ENCODE measurements at regions not wholly inside any gene's neighbourhood (a gene's known extent, or its start where the extent isn't known, plus 50 kb on each side); places are given as distances from the start of the nearest gene placed in this dataset.

GRCh38 chr1:81443288-81443687, 357.4 kb upstream of the ADGRL2 start:
- Histone ChIP-seq H3K27me3 (ENCODE audit: control insufficient read depth, insufficient read depth, low read length) (no peaks in the 10 kb centered on the region), H3K9ac (ENCODE audit: low read depth, low read length) (no peak overlapping the region), H3K27ac (ENCODE audit: low read depth, low read length) (no peak overlapping the region), H3K36me3 (ENCODE audit: control insufficient read depth, insufficient read depth, low read length) (no peaks in the 10 kb centered on the region), H3K4me1 (ENCODE audit: control insufficient read depth, insufficient read depth, low read length) (no peaks in the 10 kb centered on the region), H3K4me3 (ENCODE audit: low read depth, low read length) (no peak overlapping the region), H3K9me3 (ENCODE audit: control insufficient read depth, insufficient read depth, low read length) (0 out of 2 replicates have a peak, but pooled peaks cover 6% of the 10 kb centered on the region)

DNA sequence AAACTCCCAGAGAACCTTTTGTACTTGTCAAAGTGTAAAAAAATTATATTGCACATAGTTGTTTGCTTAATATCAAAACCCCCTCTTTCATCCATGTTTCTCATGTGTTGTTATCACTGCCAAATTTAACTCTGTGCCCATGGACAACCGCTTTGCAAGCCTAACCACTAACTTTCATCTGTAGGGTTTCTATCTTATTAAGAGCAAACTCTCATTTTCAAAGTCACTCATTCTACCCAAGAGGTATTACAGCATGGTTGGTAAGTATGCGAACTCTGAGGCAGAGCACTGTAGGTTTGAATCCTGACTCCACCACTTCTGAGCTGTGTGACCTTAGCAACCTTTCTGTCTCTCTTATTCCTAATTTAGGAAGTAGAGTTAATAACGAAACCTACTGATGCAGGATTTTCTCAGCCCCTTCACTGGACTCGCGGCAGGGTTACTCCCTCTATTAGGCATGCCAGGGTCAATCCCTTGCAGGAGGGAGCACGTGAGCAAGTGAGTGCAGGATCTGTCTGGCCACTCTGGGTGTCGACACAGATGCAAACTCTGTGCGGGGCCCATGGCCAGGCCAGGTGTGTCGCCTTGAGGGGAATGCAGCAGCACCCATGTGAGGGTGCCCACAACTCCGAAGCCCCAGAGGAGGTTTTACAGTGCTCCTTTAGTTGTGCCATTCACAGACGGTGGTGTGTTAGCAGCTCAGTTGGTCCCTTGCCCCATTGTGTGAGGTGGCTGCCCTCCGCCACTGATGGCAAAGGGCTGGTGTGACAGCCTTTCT, 361.5 kb upstream of the ADGRL2 start:
- Histone ChIP-seq H3K9ac (ENCODE audit: low read depth, low read length) (no peak overlapping the region), H3K9me3 (ENCODE audit: control insufficient read depth, insufficient read depth, low read length) (0 out of 2 replicates have a peak, but pooled peaks cover 6% of the 10 kb centered on the region), H3K4me1 (ENCODE audit: control insufficient read depth, insufficient read depth, low read length) (0 out of 2 replicates have a peak, but pooled peaks cover 2% of the 10 kb centered on the region), H3K36me3 (ENCODE audit: control insufficient read depth, insufficient read depth, low read length) (no peaks in the 10 kb centered on the region), H3K27ac (ENCODE audit: low read depth, low read length) (no peak overlapping the region), H3K4me3 (ENCODE audit: low read depth, low read length) (no peak overlapping the region), H3K27me3 (ENCODE audit: control insufficient read depth, insufficient read depth, low read length) (no peaks in the 10 kb centered on the region)

DNA sequence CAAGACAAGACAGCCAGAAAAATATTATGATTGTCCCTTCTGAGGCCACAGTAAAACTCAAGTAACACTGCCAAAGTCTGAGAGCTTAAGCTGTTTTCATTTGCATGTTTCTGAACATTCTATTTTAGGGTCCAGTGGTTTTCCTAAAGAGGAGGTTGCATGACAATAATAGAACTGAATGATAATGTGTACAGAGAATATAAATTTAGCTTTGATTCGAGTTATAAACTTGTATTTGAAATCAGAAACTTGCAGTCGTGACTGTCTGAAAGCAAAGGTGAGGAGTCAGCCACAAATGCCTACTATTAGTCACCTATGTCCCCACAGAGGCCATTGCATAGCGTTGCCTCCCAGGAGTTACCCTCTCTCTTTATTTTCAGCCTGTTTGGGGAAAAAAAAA, 363.1 kb upstream of the ADGRL2 start:
- peaks cover 14% of the 10 kb centered on the region for H3K4me1 ChIP-seq (ENCODE audit: control insufficient read depth, insufficient read depth, low read length)
- no peak overlapping the region for H3K9ac ChIP-seq (ENCODE audit: low read depth, low read length)
- H3K27me3 ChIP-seq (ENCODE audit: control insufficient read depth, insufficient read depth, low read length): no peaks in the 10 kb centered on the region
- no peak overlapping the region for H3K4me3 ChIP-seq (ENCODE audit: low read depth, low read length)
- 0 out of 2 replicates have a peak, but pooled peaks cover 6% of the 10 kb centered on the region for H3K9me3 ChIP-seq (ENCODE audit: control insufficient read depth, insufficient read depth, low read length)
- no peaks in the 10 kb centered on the region for H3K36me3 ChIP-seq (ENCODE audit: control insufficient read depth, insufficient read depth, low read length)
- H3K27ac ChIP-seq (ENCODE audit: low read depth, low read length): no peak overlapping the region

- H3K4me1 ChIP-seq (ENCODE audit: control insufficient read depth, insufficient read depth, low read length): peaks cover 18% of the 10 kb centered on the region
- no peaks in the 10 kb centered on the region for H3K36me3 ChIP-seq (ENCODE audit: control insufficient read depth, insufficient read depth, low read length)
- H3K9ac ChIP-seq (ENCODE audit: low read depth, low read length): no peak overlapping the region
- no peak overlapping the region for H3K27ac ChIP-seq (ENCODE audit: low read depth, low read length)
- H3K27me3 ChIP-seq (ENCODE audit: control insufficient read depth, insufficient read depth, low read length): no peaks in the 10 kb centered on the region
- 0 out of 2 replicates have a peak, but pooled peaks cover 6% of the 10 kb centered on the region for H3K9me3 ChIP-seq (ENCODE audit: control insufficient read depth, insufficient read depth, low read length)
- no peak overlapping the region for H3K4me3 ChIP-seq (ENCODE audit: low read depth, low read length)
Observed at GRCh38 chr1:81437213-81437612, 363.5 kb upstream of the ADGRL2 start.

DNA sequence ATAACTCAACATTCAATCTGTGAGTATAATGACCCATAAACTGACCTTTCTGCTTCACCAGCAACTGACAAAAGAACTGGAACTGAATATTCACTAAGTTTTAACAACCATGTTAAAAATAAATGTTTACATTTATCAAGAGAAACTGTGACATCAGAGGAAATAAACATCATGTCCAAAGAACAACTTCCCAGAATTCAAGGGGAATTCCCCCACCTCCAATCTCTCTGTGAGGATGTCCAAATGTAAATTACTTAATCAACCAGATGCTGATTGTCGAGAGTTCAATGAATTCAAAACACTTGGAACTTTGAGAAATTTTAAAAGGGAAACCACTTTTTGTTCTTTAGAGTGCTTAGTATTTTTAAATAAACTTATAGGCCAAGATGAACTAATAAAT, 365.6 kb upstream of the ADGRL2 start:
- no peaks in the 10 kb centered on the region for H3K36me3 ChIP-seq (ENCODE audit: control insufficient read depth, insufficient read depth, low read length)
- no peak overlapping the region for H3K9ac ChIP-seq (ENCODE audit: low read depth, low read length)
- 0 out of 2 replicates have a peak, but pooled peaks cover 6% of the 10 kb centered on the region for H3K9me3 ChIP-seq (ENCODE audit: control insufficient read depth, insufficient read depth, low read length)
- peaks cover 38% of the 10 kb centered on the region for H3K4me1 ChIP-seq (ENCODE audit: control insufficient read depth, insufficient read depth, low read length)
- H3K4me3 ChIP-seq (ENCODE audit: low read depth, low read length): no peak overlapping the region
- H3K27ac ChIP-seq (ENCODE audit: low read depth, low read length): no peak overlapping the region
- no peaks in the 10 kb centered on the region for H3K27me3 ChIP-seq (ENCODE audit: control insufficient read depth, insufficient read depth, low read length)

GRCh38 chr1:81433676-81434075, 367.1 kb upstream of the ADGRL2 start:
- Histone ChIP-seq H3K9me3 (ENCODE audit: control insufficient read depth, insufficient read depth, low read length) (no peaks in the 10 kb centered on the region), H3K36me3 (ENCODE audit: control insufficient read depth, insufficient read depth, low read length) (no peaks in the 10 kb centered on the region), H3K27ac (ENCODE audit: low read depth, low read length) (no peak overlapping the region), H3K4me3 (ENCODE audit: low read depth, low read length) (no peak overlapping the region), H3K27me3 (ENCODE audit: control insufficient read depth, insufficient read depth, low read length) (no peaks in the 10 kb centered on the region), H3K9ac (ENCODE audit: low read depth, low read length) (no peak overlapping the region), H3K4me1 (ENCODE audit: control insufficient read depth, insufficient read depth, low read length) (peaks cover 47% of the 10 kb centered on the region)

DNA sequence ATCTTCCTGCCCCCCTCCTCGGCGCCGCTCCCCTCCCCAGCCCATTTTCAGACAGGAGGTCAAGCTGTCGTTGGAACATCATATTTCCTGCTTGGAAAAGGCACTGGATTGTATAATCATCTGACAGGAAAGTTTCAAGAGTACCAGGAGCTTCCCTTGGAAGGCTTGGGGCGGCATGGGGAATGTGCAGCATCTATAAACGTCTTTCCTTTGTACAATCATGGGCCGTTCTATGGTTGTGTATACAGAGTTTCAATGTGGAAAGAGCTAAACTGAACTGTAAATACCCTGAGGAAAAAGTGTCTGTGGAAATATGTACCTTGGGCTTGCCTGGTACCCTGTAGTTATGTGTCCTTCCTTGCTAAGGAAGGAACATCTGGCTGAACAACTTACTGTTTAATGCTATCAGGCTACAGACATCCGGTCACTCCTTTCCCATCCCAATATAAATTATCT, 368.1 kb upstream of the ADGRL2 start:
- peaks cover 47% of the 10 kb centered on the region for H3K4me1 ChIP-seq (ENCODE audit: control insufficient read depth, insufficient read depth, low read length)
- H3K27me3 ChIP-seq (ENCODE audit: control insufficient read depth, insufficient read depth, low read length): no peaks in the 10 kb centered on the region
- H3K9ac ChIP-seq (ENCODE audit: low read depth, low read length): no peak overlapping the region
- peak overlapping the region; percentile 90 for H3K27ac ChIP-seq (ENCODE audit: low read depth, low read length)
- no peaks in the 10 kb centered on the region for H3K9me3 ChIP-seq (ENCODE audit: control insufficient read depth, insufficient read depth, low read length)
- no peaks in the 10 kb centered on the region for H3K36me3 ChIP-seq (ENCODE audit: control insufficient read depth, insufficient read depth, low read length)
- no peak overlapping the region for H3K4me3 ChIP-seq (ENCODE audit: low read depth, low read length)

- H3K27ac ChIP-seq (ENCODE audit: low read depth, low read length): peak overlapping the region; percentile 90
- H3K4me3 ChIP-seq (ENCODE audit: low read depth, low read length): no peak overlapping the region; the same call in 1 of the 2 replicates
- H3K4me1 ChIP-seq (ENCODE audit: control insufficient read depth, insufficient read depth, low read length): peaks cover 47% of the 10 kb centered on the region
- no peaks in the 10 kb centered on the region for H3K27me3 ChIP-seq (ENCODE audit: control insufficient read depth, insufficient read depth, low read length)
- no peak overlapping the region for H3K9ac ChIP-seq (ENCODE audit: low read depth, low read length)
- no peaks in the 10 kb centered on the region for H3K9me3 ChIP-seq (ENCODE audit: control insufficient read depth, insufficient read depth, low read length)
- H3K36me3 ChIP-seq (ENCODE audit: control insufficient read depth, insufficient read depth, low read length): no peaks in the 10 kb centered on the region
Observed at GRCh38 chr1:81432059-81432458, 368.7 kb upstream of the ADGRL2 start.

GRCh38 chr1:81431624-81432000, 369.1 kb upstream of the ADGRL2 start:
- Histone ChIP-seq H3K4me1 (ENCODE audit: control insufficient read depth, insufficient read depth, low read length) (peaks cover 47% of the 10 kb centered on the region), H3K4me3 (ENCODE audit: low read depth, low read length) (peak overlapping the region; percentile 25; the same call in 1 of the 2 replicates), H3K27ac (ENCODE audit: low read depth, low read length) (peak overlapping the region; percentile 90), H3K9ac (ENCODE audit: low read depth, low read length) (no peak overlapping the region), H3K9me3 (ENCODE audit: control insufficient read depth, insufficient read depth, low read length) (no peaks in the 10 kb centered on the region), H3K27me3 (ENCODE audit: control insufficient read depth, insufficient read depth, low read length) (no peaks in the 10 kb centered on the region), H3K36me3 (ENCODE audit: control insufficient read depth, insufficient read depth, low read length) (no peaks in the 10 kb centered on the region)

DNA sequence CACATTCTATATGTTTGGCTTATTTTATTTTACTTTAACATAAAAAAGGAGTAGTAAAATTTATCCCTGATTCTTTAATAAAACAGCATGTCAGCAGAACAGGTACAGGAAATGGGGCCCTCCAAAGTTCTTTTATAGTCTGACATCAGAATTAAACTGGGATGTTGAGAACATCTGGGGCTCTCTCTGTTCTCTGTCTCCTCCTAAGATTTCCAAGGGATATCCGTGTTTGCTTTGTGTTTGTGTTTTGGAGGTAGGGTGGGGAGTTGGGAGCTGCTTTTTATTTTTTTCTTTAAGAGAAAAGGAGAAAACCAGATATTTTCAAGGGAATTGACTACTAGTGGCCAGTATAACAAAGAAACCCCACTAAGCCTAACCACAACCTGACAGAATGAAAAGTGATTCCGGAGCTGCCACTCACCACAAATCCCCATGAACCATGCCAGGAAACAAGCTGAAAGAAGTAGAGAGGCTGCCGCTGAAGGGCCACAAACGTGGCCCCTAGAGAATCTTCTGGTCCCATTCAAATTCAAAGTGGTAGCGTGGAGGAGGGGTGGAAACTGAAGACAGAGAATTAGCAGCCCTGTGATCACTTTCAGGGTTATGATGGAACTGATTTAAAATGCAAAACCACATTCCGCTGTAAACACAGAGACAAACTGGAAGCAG, 369.6 kb upstream of the ADGRL2 start:
- Histone ChIP-seq H3K27me3 (ENCODE audit: control insufficient read depth, insufficient read depth, low read length) (no peaks in the 10 kb centered on the region), H3K9ac (ENCODE audit: low read depth, low read length) (no peak overlapping the region; the same call in 1 of the 2 replicates), H3K27ac (ENCODE audit: low read depth, low read length) (peak overlapping the region; percentile 90), H3K36me3 (ENCODE audit: control insufficient read depth, insufficient read depth, low read length) (no peaks in the 10 kb centered on the region), H3K4me3 (ENCODE audit: low read depth, low read length) (peak overlapping the region; percentile 25; the same call in 1 of the 2 replicates), H3K9me3 (ENCODE audit: control insufficient read depth, insufficient read depth, low read length) (no peaks in the 10 kb centered on the region), H3K4me1 (ENCODE audit: control insufficient read depth, insufficient read depth, low read length) (peaks cover 47% of the 10 kb centered on the region)

Measured in HUES48 (cell line).